ENCODE measurements at regions not wholly inside any gene's neighbourhood (a gene's known extent, or its start where the extent isn't known, plus 50 kb on each side); places are given as distances from the start of the nearest gene placed in this dataset.

GRCh38 chr3:135862361-135862760, 103.2 kb upstream of the PPP2R3A start:
- DNase-seq: no peak

- DNase-seq: no peak
Measured at GRCh38 chr3:135864060-135864459, 101.5 kb upstream of the PPP2R3A start.

DNA sequence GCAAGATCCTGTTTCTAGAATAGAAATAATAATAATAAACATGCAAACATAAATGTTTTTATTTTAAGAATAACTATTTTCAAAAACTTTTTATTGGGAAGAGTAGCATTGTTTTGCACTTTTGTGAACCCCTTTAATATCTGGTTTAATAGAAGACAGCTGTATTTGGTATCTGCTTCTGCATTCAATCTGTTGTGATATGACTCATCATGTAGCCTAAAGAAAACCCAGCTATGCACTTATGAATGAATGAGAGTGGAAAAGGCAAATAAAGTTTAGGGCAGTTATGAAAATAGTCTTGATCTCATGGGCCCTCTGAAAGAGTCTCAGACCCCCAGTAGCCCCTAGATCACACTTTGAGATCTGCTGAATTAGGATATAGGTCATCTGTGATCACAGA, 100.4 kb upstream of the PPP2R3A start:
- no peak for DNase-seq

DNA sequence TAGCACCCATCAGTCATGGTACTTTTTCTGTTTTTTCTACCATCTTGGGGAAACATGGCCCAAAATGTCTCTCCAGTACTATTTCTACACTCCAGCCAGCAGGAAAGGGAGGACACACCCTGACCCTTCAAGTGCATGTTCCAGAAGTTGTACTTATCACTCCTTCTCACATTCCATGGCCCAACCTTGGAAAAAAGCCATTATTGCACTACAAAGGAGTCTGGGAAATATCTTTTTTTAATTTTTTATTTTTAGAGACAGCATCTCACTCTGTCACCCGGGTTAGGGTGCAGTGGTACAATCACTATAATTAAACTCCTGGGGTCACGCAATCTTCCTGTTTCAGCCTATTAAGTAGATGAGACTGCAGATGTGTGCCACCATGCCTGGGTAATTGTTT, 100.0 kb upstream of the PPP2R3A start:
- no peak for DNase-seq

DNA sequence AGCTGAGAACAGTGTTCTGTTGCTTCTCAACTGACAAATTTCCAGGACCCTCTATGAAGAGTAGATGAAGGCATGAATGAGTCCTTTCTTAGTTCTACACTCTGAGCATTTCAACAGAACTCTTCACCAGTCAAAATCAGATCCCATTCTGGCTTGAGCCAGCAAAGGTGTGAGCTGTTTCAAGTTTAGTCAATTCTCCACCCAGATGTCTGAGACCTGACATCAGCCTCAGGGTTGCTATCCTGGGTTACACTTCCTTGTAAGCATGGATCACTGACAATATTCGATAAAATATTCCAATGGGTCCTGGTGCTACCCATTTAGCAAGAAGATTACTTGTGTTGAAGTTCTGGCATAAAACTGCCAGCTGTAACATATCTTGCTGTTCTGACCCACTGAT, 97.6 kb upstream of the PPP2R3A start:
- DNase-seq: no peak

GRCh38 chr3:135868801-135869200, 96.7 kb upstream of the PPP2R3A start:
- DNase-seq: no peak

GRCh38 chr3:135869439-135870105, 96.0 kb upstream of the PPP2R3A start:
- DNase-seq: no peak

DNA sequence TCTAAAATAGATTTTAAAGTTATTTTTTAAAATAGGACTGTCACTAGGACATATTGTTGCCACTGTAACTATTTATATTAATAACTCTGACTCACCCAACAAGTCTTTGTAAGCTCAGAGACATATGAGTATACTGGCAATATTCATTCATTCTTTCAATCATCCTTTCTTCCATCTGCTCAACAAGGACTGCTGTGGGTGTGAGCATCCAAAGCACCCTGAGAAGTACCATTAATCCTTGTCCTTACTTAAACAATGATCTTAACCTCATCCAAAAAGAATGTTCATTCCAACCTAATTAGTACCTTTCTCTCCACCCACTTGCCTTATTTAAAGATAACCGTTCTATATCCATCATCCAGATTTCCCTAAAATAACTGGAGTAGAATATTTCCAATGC, 94.2 kb upstream of the PPP2R3A start:
- no peak for DNase-seq

DNA sequence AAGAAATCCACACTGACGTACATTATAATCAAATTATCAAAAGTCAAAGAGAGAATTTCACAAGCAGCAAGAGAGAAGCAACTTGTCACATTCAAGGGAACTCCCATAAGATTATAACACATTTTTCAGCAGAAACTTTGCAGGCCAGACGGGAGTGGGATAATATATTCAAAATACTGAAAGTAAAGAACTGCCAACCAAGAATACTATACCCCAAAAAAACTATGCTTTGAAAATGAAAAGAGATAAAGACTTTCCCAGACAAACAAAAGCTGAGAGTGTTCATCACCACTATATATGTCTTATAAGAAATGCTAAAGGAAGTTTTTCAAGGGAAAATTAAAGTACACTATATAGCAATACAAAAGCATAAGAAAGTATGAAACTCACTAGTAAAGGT, 91.5 kb upstream of the PPP2R3A start:
- no peak for DNase-seq

DNA sequence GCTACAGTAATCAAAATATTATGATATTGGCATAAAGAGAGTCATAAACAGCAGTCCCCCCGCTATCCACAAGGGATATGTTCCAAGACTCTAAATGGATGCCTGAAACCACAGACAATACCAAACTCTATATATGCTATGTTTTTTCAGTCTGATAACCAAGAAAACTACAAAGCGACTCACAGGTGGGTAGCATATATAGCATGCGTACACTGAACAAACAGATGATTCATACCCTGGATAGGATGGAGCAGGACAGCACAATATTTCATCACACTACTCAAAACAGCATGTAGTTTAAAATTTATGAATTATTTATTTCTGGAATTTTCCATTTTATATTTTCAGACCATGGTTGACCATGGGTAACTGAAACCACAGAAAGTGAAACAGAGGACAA, 87.0 kb upstream of the PPP2R3A start:
- no peak for DNase-seq

DNA sequence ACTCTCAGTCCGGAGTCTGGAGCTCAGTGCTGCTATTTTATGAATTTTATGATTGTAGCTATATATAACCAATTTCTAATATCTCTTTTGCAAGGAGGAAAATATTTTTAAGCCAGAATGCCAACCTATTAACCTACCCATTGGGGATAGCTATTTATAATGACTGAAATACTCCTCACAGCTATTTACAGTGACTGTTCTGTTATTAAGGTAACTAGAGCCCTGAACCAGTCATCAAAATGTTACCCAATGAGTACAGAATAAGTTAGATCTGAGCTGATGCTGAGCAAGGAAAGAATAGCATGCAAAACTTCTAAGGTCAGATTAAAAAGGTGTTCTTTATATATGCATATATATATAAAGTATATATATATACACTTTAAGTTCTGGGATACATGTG, 79.6 kb upstream of the PPP2R3A start:
- no peak for DNase-seq

DNA sequence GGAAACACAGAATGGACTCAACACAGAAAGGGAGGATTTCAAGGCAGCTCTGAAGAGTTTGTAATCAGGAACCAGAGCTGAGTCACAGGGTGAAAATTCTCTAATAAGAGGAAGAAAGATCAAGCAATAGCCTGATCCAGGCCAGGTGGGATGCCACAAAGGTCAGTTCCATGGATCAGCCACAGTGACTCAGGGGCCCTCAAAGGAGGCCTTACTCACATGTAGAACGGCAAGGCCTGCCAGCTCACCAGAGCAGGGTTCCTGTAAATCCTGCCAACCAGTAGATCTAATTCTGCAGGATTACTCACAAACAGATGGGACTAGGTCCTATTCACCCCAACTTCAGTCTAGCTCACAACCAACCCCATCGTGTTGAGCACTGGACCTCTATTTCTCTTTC, 78.3 kb upstream of the PPP2R3A start:
- peak in 1 of 58 donors; percentile 0 for DNase-seq

DNA sequence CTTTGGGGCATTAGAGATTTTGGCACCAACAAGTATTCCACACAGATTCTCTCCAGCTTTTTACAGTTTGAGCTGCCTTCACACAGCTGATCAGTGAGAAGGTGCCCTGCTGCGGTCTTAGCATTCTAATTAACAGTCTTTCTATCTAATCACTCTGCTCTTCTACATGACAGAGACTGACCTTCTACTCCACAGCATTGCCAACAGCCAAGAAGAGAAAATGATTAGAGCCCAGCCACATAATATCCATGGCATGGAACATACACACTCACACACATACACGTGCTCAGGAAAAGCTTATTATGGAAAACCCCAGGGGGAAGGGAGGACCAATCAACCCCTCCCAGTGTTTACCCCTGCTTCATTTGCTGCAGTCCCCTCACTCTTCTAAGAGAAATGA, 76.1 kb upstream of the PPP2R3A start:
- no peak for DNase-seq

DNA sequence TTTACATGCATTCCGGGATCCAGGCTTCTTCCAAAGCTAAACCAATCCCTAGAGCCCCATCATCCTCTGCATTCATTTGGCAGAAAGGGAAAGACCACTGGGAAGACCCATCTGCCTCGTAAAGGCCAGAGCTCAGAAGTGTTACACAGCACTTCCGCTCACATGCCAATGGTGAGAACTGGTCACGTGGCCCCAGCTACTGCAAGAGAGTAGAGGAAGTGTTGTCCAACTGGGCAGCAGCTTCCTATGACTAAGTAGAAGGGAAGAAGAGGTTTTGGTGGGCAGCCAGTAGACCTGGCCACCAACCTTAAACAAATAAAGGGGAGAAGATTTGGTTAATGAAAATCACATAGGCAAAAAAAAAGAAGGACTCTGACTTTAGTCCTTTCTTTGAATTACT, 74.4 kb upstream of the PPP2R3A start:
- DNase-seq: no peak

DNA sequence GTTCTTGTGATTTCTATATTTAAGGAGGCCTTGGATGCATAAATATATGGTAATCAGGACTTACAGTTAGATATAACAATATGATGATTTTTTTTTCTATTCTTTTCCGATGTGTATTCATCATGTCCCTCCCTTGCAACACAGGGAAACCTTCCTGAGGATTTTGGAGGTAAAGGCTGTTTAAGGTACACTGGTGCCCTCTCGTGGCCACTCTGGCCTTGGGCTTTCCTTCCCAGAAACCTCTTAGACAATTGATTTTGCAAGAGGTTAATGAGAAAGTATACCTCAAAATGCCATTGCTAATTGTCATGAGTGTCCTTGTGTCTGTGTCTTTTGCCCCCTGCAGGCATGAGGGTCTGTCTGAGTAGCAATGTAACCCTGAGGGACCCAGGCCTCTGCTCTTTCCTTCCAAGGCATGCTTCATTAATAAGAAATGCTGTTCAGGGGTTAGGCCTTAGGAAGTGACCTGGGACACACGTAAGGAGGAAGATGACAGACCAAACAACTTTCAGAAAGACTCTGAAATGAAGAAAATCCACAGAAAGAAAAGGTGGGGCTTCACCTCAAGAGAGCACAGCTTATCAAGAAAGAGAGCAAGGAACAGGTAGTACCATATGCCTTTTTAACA, 70.3 kb upstream of the PPP2R3A start:
- peak in 54 of 58 donors; percentile 1 to 84 (median 38) for DNase-seq

DNA sequence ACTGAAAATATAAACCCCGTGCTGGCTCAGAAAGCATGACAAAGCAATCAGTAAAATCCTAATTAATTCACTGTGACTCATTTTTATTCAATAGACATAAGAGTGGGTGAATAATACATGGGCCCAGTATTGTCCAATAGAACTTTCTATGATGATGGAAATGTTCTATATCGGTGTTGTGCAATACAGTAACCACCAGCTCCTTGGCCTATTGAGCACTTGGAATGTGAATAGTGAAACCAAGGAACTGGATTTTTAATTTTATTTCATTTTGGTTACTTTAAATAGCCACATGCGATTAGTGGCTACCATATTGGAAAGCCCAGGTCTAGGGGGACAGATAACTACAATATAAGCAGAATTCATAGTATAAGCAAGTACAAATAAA, 69.8 kb upstream of the PPP2R3A start:
- DNase-seq: no peak

DNA sequence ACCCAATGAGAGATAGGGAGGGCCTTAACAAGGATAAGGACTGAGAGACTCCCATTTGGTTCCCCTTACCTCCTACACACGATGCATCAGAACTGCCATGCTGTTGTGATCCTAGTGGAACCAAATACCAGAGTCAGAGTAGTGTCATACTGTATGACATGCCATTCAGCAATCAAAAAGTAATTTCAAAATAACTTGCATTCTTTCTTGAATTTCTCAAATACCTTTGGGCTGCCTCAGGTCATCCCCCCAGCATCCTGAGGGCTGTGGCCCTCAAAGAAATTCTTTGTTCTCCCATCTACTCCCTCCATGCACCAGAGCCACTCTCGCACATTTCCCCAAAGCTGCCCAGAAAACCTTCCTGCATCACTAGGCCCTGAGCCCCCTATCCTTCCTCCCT, 68.9 kb upstream of the PPP2R3A start:
- no peak for DNase-seq

DNA sequence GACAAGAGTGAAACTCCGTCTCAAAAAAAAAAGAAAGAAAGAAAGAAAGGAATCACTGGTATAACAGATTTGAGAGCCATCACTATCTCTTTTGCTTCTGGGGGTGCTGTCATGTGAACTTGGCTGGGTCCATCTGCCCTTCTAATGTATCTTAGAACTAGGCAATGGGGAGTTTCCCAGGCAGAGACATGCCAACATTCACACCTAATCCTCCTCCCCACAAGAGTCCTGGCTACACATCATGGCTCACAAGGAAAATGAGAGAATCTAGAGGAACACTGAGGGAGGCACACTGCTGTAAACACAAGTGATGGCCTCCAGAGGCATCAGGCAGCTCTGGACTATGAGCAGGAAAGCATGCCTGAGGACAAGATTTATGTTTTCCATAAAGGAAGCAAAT, 67.8 kb upstream of the PPP2R3A start:
- DNase-seq: no peak

GRCh38 chr3:135898774-135899173, 66.8 kb upstream of the PPP2R3A start:
- DNase-seq: no peak

- DNase-seq: no peak
Measured at GRCh38 chr3:135905058-135905724, 60.3 kb upstream of the PPP2R3A start.

- no peak for DNase-seq
Measured at GRCh38 chr3:135907422-135908165, 57.9 kb upstream of the PPP2R3A start.

GRCh38 chr3:135908225-135908624, 57.3 kb upstream of the PPP2R3A start:
- no peak for DNase-seq
